ENCODE measurements at regions not wholly inside any gene's neighbourhood (a gene's known extent, or its start where the extent isn't known, plus 50 kb on each side); places are given as distances from the start of the nearest gene placed in this dataset.

- TF ChIP-seq CTCF (conservative IDR thresholded peaks at IDR 0.05; ENCODE audit: low read depth, low read length), result no peak
- no peak overlapping the region for H3K4me3 ChIP-seq (ENCODE audit: low read depth, low read length)
- DNase-seq (ENCODE audit: low read depth), result no peak
Measured at GRCh38 chr6:169938731-169939130, 187.3 kb downstream of the ERMARD start.

DNA sequence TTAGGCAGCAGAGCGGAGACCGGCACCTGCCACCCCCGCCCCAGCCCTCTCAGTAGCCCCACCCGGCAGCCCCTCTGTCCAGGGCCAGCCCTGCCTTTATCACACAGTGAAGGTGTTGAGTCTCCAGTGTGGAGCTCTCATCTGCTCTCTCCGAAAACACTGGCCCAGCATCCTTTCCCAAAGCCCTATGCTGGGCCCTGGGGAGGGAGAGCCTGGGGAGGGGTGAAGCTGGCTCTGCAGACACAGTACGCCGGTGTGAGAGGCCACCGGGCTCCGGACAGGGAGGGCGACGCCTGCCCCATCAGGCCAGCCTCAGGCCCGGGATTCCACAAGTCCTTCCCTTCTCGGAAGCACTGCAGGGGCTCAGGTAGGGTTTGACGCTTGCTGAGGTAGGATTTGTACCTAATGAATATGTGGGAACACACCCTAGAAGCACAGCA, 186.9 kb downstream of the ERMARD start:
- no peak overlapping the region for H3K4me3 ChIP-seq (ENCODE audit: low read depth, low read length)
- no peak for DNase-seq (ENCODE audit: low read depth)
- TF ChIP-seq CTCF (conservative IDR thresholded peaks at IDR 0.05; ENCODE audit: low read depth, low read length), result no peak

DNA sequence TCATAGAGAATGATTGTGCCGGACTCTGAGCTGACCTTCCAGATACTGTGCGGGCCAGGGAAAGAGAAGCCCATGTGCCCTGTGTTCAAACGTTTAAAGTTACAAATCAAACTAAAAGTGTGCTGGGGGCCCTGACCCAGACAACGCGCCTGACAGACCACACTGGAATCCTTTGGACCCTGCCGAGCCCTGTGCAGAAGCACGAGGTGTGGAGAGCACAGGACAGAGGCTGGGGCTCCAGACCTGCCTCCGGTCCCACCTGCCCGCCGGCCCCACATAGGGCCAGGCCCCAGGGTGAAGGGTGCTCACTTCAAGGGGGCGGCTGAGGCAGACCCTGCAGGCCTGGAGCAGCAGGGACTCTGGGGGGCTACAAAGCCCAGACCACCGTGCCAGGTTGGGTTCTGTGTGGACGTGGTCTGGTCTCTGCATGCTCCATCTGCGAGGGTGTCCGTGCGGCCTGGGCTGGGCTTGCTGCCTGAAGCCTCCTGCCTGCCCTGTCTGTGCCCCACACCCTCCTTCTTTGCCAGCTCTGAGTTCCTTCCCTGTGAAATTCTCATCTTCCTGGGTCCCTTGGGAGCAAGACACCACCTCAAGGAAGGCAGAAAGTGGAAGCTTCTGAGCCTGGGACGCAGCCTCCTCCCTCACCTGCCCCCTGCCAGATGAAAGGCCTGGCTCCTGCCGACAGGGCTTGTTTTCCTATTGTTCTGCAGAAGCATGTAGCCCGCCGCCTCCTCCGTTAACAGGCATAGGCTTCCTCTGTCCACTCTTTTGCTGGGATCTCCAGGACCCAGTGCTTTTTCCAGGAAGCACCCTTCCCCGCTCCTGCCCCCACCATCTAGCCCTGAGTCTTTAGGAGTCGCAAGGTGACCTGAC, 186.2 kb downstream of the ERMARD start:
- H3K4me3 ChIP-seq (ENCODE audit: low read depth, low read length), result no peak overlapping the region
- DNase-seq (ENCODE audit: low read depth), result no peak
- TF ChIP-seq CTCF (conservative IDR thresholded peaks at IDR 0.05; ENCODE audit: low read depth, low read length), result no peak

- no peak for DNase-seq (ENCODE audit: low read depth)
- H3K4me3 ChIP-seq (ENCODE audit: low read depth, low read length), result no peak overlapping the region
- TF ChIP-seq CTCF (conservative IDR thresholded peaks at IDR 0.05; ENCODE audit: low read depth, low read length), result no peak
Measured at GRCh38 chr6:169936355-169936975, 185.0 kb downstream of the ERMARD start.

DNA sequence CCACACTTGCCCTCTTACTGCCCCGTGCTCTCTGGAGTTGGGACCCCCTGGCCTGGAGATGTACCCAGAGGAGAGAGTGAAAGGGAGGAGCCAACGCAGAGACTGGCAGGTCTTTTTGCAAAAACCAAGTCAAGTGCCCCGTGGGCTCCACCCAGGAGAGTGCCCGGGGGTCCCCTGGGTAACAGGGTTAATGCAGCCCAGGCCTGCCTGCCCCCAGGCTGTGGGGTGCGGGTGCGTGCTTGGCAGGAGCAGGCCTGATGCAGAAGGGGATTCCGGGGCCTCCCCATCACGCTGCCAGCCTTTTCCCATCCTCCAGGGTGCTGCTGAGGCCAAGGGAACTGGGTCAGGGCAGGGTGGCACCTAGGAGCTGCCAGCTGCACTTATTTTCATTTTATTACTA, 184.4 kb downstream of the ERMARD start:
- TF ChIP-seq CTCF (conservative IDR thresholded peaks at IDR 0.05; ENCODE audit: low read depth, low read length), result no peak
- no peak for DNase-seq (ENCODE audit: low read depth)

DNA sequence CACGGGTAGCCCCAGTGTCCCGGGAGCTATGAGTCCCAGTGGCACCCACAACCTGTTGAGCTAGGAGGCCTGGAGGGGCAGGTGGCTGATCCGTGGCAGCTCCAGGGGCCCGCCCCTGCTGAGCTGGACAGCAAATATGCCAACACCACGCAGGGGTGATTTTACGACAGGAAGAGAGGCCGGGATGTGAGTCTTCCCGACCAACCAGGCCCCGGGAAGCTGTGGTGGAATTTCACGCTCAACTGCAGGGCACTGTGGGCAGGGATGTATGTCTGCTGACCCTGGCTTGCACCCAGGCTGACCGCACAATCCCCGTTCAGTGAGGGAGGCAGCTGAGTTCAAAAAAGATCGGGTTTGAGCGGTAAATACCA, 183.9 kb downstream of the ERMARD start:
- no peak for TF ChIP-seq CTCF (conservative IDR thresholded peaks at IDR 0.05; ENCODE audit: low read depth, low read length)
- DNase-seq (ENCODE audit: low read depth), result no peak
- no peak overlapping the region for H3K4me3 ChIP-seq (ENCODE audit: low read depth, low read length)

More for the DNA sequence above, 184.4 kb downstream of the ERMARD start:
- no peak overlapping the region for H3K4me3 ChIP-seq (ENCODE audit: low read depth, low read length)
